ENCODE measurements at regions not wholly inside any gene's neighbourhood (a gene's known extent, or its start where the extent isn't known, plus 50 kb on each side); places are given as distances from the start of the nearest gene placed in this dataset.

DNA sequence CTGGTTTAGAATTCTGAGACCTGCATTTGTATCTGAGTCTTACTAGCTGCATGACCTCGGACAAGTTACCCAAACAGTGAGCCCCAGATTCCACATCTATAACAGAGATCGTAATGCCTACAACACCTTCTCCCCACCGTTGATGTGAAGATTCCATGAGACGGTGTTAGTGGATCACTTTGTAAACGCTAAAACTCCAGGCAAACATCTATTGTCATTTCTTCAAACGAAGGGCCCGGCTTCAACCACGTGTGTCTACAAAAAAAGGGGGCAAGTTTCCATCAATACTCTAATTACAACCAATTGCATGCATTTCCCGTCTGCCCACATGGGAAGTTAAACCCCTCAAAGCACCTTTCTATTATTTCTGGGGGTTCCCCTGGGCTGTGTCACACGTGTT, 99.1 kb upstream of the ENPP6 start:
- TF ChIP-seq EZH2phosphoT487 (IDR thresholded peaks at IDR 0.05; ENCODE audit: borderline replicate concordance, low read length) = no peak
- TF ChIP-seq CTCF (IDR thresholded peaks at IDR 0.05; ENCODE audit: low read depth, low read length, poor library complexity, severe bottlenecking) = no peak
